HEK293T (cell line): ENCODE measurements at regions not wholly inside any gene's neighbourhood (a gene's known extent, or its start where the extent isn't known, plus 50 kb on each side); places are given as distances from the start of the nearest gene placed in this dataset.
"Not testable (repeated sequence)": the region's sequence is repeated elsewhere in the genome, so short reads cannot be mapped to it uniquely, and the experiment has no call there.

Experiments
- CTCF ChIA-PET: fragments of 350-600 bp; formaldehyde crosslinking; extraction: SDS; loops from one replicate; lab custom pipeline; 2021; ENCODE audit warnings: antibody characterized with exemption, inconsistent platforms; lab: Yijun Ruan, JAX
- POLR2A ChIA-PET: fragments of 350-600 bp; formaldehyde crosslinking; extraction: SDS; loops from one replicate; lab custom pipeline; 2020; ENCODE audit warnings: antibody characterized with exemption, inconsistent platforms; lab: Yijun Ruan, JAX
- DNase-seq: peaks from one replicate; pipeline ENCODE4 v3.0.0; 2012; ENCODE audit warnings: mixed read lengths; ENCODE audit errors: extremely low spot score
- ARNT ChIP-seq: fragments of 450-650 bp; IDR thresholded peaks from 2 replicates; pipeline ENCODE4 v1.6.1; 2017; ENCODE audit warnings: mild to moderate bottlenecking
- BHLHE40 ChIP-seq: fragments of 450-650 bp; IDR thresholded peaks from 2 replicates; pipeline ENCODE4 v1.6.1; 2016; ENCODE audit warnings: mild to moderate bottlenecking, moderate library complexity, borderline replicate concordance
- CTBP1 ChIP-seq: fragments of 450-650 bp; IDR thresholded peaks from 2 replicates; pipeline ENCODE4 v1.6.1; 2016; ENCODE audit warnings: borderline replicate concordance
- ELF4 ChIP-seq: fragments of 450-650 bp; IDR thresholded peaks from 2 replicates; pipeline ENCODE4 v1.6.1; 2017; ENCODE audit warnings: antibody characterized with exemption
- FOXA1 ChIP-seq: fragments of 450-650 bp; IDR thresholded peaks from 2 replicates; pipeline ENCODE4 v1.6.1; 2016; ENCODE audit warnings: mild to moderate bottlenecking
- FOXK2 ChIP-seq: fragments of 450-650 bp; IDR thresholded peaks from 2 replicates; pipeline ENCODE4 v1.6.1; 2016; ENCODE audit warnings: mild to moderate bottlenecking
- FOXM1 ChIP-seq: fragments of 450-650 bp; IDR thresholded peaks from 2 replicates; pipeline ENCODE4 v1.6.1; 2017; ENCODE audit warnings: mild to moderate bottlenecking, borderline replicate concordance
- HDGF ChIP-seq: fragments of 450-650 bp; IDR thresholded peaks from 2 replicates; pipeline ENCODE4 v1.6.1; 2017; ENCODE audit warnings: antibody characterized with exemption, borderline replicate concordance
- L3MBTL2 ChIP-seq: fragments of 450-650 bp; conservative IDR thresholded peaks from 2 replicates; pipeline ENCODE4 v1.6.1; 2016; ENCODE audit warnings: mild to moderate bottlenecking
- LEF1 ChIP-seq: fragments of 450-650 bp; IDR thresholded peaks from 2 replicates; pipeline ENCODE4 v1.6.1; 2017; ENCODE audit warnings: mild to moderate bottlenecking, borderline replicate concordance
- NFRKB ChIP-seq: fragments of 450-650 bp; IDR thresholded peaks from 2 replicates; pipeline ENCODE4 v1.6.1; 2016; ENCODE audit warnings: mild to moderate bottlenecking, moderate library complexity
- SP1 ChIP-seq: fragments of 450-650 bp; IDR thresholded peaks from 2 replicates; pipeline ENCODE4 v1.6.1; 2017
- SUZ12 ChIP-seq: fragments of 450-650 bp; IDR thresholded peaks from 2 replicates; pipeline ENCODE4 v1.6.1; 2016; ENCODE audit warnings: mild to moderate bottlenecking
- TARDBP ChIP-seq: fragments of 450-650 bp; IDR thresholded peaks from 2 replicates; pipeline ENCODE4 v1.6.1; 2016
- ZNF384 ChIP-seq: fragments of 450-650 bp; IDR thresholded peaks from 2 replicates; pipeline ENCODE4 v1.6.1; 2016
- TF ChIP-seq, protein P1 (sequence below): fragments of 450-650 bp; IDR thresholded peaks from 2 replicates; pipeline ENCODE4 v1.6.1; 2016

DNA sequence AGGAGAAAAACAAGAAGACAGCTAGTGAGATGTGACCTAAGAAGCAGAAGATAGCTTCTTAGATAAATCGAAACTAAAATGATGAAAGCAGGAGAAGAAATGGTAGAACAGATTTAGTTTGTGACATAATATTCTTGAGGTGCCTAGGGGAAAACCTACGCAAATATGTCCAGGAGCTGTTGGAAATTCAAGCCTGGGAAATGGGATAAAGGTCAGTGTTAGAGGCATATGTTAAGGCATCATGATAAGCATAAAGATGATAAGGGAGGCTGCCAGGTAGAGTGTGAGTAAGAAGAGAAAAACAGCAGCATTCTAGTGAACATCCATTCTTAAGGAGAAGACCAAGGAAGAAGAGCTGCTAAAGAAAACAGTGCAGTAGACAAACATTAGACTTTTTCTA, 109.6 kb upstream of the LGR5 start:
- no peak for DNase-seq
- CTCF ChIA-PET: no interaction called here
- no peak for TF ChIP-seq ZNF384
- no peak for TF ChIP-seq SP1
- TF ChIP-seq L3MBTL2: no peak
- TF ChIP-seq TARDBP: no peak
- no peak for TF ChIP-seq ELF4
- TF ChIP-seq FOXA1: no peak
- TF ChIP-seq FOXM1: no peak
- POLR2A ChIA-PET: no interaction called here

DNA sequence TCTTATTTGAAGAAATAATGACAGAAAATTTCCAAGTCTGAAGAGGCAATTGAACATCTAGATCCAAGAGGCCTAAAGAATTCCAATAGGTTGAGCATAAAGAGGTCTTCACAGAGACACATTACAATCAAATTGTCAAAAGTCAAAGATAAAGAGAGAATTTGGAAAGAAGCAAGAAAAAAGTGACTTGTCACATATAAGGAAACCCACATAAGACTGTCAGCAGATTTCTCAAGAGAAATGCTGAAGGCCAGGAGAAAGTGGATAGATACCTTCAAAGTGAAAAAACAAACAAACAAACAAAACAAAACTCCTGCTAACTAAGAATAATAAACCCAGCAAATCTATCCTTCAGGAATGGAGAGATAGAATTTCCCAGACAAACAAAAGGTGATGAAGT, 118.1 kb upstream of the LGR5 start:
- TF ChIP-seq, protein P1, sequence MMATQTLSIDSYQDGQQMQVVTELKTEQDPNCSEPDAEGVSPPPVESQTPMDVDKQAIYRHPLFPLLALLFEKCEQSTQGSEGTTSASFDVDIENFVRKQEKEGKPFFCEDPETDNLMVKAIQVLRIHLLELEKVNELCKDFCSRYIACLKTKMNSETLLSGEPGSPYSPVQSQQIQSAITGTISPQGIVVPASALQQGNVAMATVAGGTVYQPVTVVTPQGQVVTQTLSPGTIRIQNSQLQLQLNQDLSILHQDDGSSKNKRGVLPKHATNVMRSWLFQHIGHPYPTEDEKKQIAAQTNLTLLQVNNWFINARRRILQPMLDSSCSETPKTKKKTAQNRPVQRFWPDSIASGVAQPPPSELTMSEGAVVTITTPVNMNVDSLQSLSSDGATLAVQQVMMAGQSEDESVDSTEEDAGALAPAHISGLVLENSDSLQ: no peak
- TF ChIP-seq FOXM1 (no peak), FOXK2 (no peak), NFRKB (no peak), CTBP1 (no peak), ELF4 (no peak)
- POLR2A ChIA-PET: no interaction called here
- CTCF ChIA-PET: no interaction called here
- DNase-seq: no peak

DNA sequence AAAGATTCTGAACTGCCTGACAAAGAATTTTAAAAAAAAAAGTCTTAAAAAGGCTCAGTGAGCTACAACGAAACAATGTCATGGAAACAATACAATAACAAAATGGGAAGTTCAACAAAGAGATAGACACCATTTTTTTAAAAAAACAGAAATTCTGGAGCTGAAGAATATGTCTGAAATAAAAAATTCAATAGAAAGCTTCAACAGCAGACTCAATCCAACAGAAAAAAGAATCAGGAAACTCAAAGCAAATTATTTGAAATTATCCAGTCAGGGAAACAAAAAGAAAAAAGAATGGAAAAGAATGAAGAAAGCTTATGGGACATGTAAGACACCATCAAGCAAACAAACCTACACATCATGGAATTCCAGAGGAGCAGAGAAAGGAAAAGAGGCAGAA, 118.5 kb upstream of the LGR5 start:
- TF ChIP-seq LEF1: no peak
- TF ChIP-seq FOXM1: no peak
- TF ChIP-seq TARDBP: no peak
- no peak for TF ChIP-seq ZNF384
- TF ChIP-seq ARNT: no peak
- ChIA-PET CTCF (no interaction called here), POLR2A (no interaction called here)
- DNase-seq: no peak

DNA sequence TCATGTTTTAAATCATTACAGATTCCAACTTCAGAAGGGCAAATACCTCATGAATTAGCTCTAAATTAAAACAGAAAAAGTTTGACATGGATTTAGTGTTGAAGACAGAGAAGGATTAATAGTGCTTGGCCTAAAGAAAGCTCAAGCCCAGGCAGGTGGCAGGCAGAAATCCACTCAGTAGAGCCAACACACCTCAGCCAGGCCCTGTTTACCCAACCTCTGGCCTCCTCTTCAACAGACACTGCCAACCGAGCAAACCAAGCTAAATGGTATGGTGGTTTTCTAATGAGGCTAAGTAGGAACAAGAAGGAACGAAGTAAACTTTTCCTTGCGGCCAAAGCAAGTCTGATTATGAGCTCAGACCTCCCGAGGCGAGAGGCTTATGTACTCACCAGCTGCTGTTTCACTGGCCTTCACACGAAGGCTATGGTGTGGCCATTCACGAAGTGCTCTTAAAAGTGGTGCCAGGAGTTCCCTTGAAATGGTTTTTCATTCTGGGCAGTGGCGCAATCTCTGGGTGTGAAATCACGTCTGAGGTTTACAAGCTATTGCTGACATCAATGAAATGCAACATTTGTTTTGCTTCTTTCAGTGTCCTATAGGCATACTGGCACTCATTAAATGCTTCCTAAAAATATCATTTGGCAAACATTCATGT, 124.1 kb upstream of the LGR5 start:
- no peak for DNase-seq
- ChIA-PET CTCF (no interaction called here), POLR2A (no interaction called here)
- TF ChIP-seq ARNT (no peak), ELF4 (no peak), LEF1 (no peak), CTBP1 (no peak), TARDBP (no peak), ZNF384 (no peak), FOXA1 (no peak), NFRKB (no peak), L3MBTL2 (no peak), SUZ12 (no peak), FOXK2 (no peak)
- TF ChIP-seq, protein P1: no peak

DNA sequence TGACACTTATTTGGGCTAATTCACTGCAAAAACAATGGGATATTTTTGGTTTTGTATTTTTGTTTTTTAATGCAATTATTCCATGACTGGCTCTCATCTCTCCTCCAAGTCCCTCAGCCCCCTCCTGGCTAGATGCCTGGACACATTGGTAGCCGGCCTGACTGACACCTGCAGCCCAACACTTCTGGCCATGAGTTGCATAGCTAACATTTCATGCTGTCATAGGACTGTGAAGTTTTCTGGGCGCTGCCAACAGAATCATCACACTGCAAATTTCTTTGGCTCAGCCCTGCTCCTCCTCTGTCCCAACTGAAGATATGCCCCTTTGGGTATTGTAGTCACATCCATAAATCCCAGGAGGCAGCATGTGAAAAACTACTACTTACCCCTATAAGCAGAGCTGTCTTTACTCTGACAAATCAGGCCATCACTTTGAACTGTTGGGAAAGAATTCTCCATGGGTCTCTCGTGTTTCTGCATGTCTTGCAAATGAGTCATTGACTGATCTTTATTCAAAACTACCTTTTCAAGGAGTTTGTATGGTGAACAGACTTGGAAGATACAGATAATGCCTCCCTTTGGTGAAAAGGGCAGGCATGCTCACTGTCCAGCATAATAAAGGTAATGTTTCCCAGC, 126.7 kb upstream of the LGR5 start:
- CTCF ChIA-PET: no interaction called here
- POLR2A ChIA-PET: no interaction called here
- TF ChIP-seq FOXM1: no peak
- no peak for TF ChIP-seq SP1
- no peak for TF ChIP-seq BHLHE40
- no peak for TF ChIP-seq HDGF
- TF ChIP-seq, protein P1: no peak
- no peak for TF ChIP-seq NFRKB
- TF ChIP-seq FOXA1: no peak
- TF ChIP-seq FOXK2: no peak
- no peak for TF ChIP-seq L3MBTL2
- TF ChIP-seq ARNT: no peak
- no peak for TF ChIP-seq ZNF384
- TF ChIP-seq SUZ12: no peak
- TF ChIP-seq ELF4: no peak
- TF ChIP-seq LEF1: no peak
- no peak for TF ChIP-seq TARDBP
- no peak for TF ChIP-seq CTBP1
- DNase-seq: no peak

DNA sequence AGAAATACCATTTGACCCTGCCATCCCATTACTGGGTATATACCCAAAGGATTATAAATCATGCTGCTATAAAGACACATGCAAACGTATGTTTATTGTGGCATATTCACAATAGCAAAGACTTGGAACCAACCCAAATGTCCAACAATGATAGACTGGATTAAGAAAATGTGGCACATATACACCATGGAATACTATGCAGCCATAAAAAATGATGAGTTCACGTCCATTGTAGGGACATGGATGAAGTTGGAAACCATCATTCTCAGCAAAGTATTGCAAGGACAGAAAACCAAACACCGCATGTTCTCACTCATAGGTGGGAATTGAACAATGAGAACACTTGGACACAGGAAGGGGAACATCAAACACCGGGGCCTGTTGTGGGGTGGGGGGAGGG, 128.0 kb upstream of the LGR5 start:
- POLR2A ChIA-PET, DNase-seq: not testable (repeated sequence)

DNA sequence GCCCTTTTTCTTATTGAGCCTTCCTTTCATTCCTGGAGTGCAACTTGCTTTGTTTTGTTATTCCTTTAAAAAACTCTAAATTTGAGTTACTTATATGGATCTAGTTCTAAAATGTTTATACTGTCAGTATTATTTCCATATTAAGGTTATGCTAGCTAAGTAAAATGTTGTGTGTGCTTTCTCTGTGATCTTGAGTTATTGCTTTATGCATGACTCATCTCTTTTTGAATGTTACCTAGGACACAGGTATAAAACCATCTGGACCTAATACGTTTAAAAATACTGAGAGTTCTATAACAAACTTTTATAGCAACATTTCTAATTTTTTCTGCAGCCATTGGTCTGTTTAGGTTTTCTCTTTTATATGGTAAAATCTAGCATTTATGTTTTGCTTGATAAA, 132.8 kb upstream of the LGR5 start:
- no peak for DNase-seq
- no peak for TF ChIP-seq HDGF
- no peak for TF ChIP-seq BHLHE40
- no peak for TF ChIP-seq ZNF384
- TF ChIP-seq NFRKB: no peak
- TF ChIP-seq ELF4: no peak
- TF ChIP-seq CTBP1: no peak
- no peak for TF ChIP-seq FOXA1
- no peak for TF ChIP-seq LEF1
- TF ChIP-seq ARNT: no peak
- TF ChIP-seq SUZ12: no peak
- TF ChIP-seq TARDBP: no peak
- no peak for TF ChIP-seq L3MBTL2
- no peak for TF ChIP-seq FOXK2
- TF ChIP-seq, protein P1: no peak
- no peak for TF ChIP-seq SP1
- no peak for TF ChIP-seq FOXM1
- ChIA-PET POLR2A (no interaction called here), CTCF (no interaction called here)

More for the DNA sequence above, 128.0 kb upstream of the LGR5 start:
- CTCF ChIA-PET: not testable (repeated sequence)
